Renal cortical epithelial cell (primary cell): ENCODE measurements at regions not wholly inside any gene's neighbourhood (a gene's known extent, or its start where the extent isn't known, plus 50 kb on each side); places are given as distances from the start of the nearest gene placed in this dataset.

ENCODE experiments used
- DNase-seq: peaks from one replicate; pipeline ENCODE4 v3.0.0-alpha.2; 2011; ENCODE audit warnings: low read depth

- DNase-seq, result peak; percentile 30
Observed at GRCh38 chrX:26032111-26032912, 105.8 kb upstream of the MAGEB18 start.

GRCh38 chrX:26037367-26037766 is 100.8 kb upstream of the MAGEB18 start:
- no peak for DNase-seq

- DNase-seq, result no peak
Observed at GRCh38 chrX:26050099-26050498, 88.0 kb upstream of the MAGEB18 start.

- no peak for DNase-seq
Observed at GRCh38 chrX:26070882-26071281, 67.3 kb upstream of the MAGEB18 start.

- no peak for DNase-seq
Observed at GRCh38 chrX:26071618-26072017, 66.5 kb upstream of the MAGEB18 start.

- no peak for DNase-seq
Observed at GRCh38 chrX:26083093-26083492, 55.0 kb upstream of the MAGEB18 start.
